GM11168 (cell line): ENCODE measurements at regions not wholly inside any gene's neighbourhood (a gene's known extent, or its start where the extent isn't known, plus 50 kb on each side); places are given as distances from the start of the nearest gene placed in this dataset.
"Not testable (repeated sequence)": the region's sequence is repeated elsewhere in the genome, so short reads cannot be mapped to it uniquely, and the experiment has no call there.

Source experiments
- in situ Hi-C: fragments of 300-500 bp; cut with MboI; formaldehyde crosslinking; loops from one replicate; pipeline ENCODE4 v1.12.0; 2022; ENCODE audit warnings: low sequenced_read_pairs; ENCODE audit not compliant: unreplicated experiment

- in situ Hi-C loops: no loop called here
Measured at GRCh38 chr6:125421836-125422235, 120.1 kb upstream of the HDDC2 start.

- in situ Hi-C loops: no loop called here
Measured at GRCh38 chr6:125423047-125423446, 121.3 kb upstream of the HDDC2 start.

- in situ Hi-C loops: no loop called here
Measured at GRCh38 chr6:125431971-125432370, 130.2 kb upstream of the HDDC2 start.

- in situ Hi-C loops: no loop called here
Measured at GRCh38 chr6:125432963-125433362, 131.2 kb upstream of the HDDC2 start.

- in situ Hi-C loops: no loop called here
Measured at GRCh38 chr6:125434760-125435159, 133.0 kb upstream of the HDDC2 start.

GRCh38 chr6:125439512-125439911 lies 137.7 kb upstream of the HDDC2 start:
- in situ Hi-C loops: no loop called here

- in situ Hi-C loops: no loop called here
Measured at GRCh38 chr6:125444006-125444923, 142.5 kb upstream of the HDDC2 start.

GRCh38 chr6:125445054-125445453 lies 143.3 kb upstream of the HDDC2 start:
- in situ Hi-C loops: no loop called here

- in situ Hi-C loops: no loop called here
Measured at GRCh38 chr6:125446011-125446410, 144.2 kb upstream of the HDDC2 start.

- in situ Hi-C loops: no loop called here
Measured at GRCh38 chr6:125451750-125452149, 150.0 kb upstream of the HDDC2 start.

- in situ Hi-C loops: no loop called here
Measured at GRCh38 chr6:125453516-125453915, 151.7 kb upstream of the HDDC2 start.

GRCh38 chr6:125454351-125454750 lies 152.6 kb upstream of the HDDC2 start:
- in situ Hi-C loops: no loop called here

- in situ Hi-C loops: not testable (repeated sequence)
Measured at GRCh38 chr6:125458493-125458892, 156.7 kb upstream of the HDDC2 start.

GRCh38 chr6:125465332-125465731 lies 163.6 kb upstream of the HDDC2 start:
- in situ Hi-C loops: not testable (repeated sequence)

- in situ Hi-C loops: no loop called here
Measured at GRCh38 chr6:125469915-125470314, 168.1 kb upstream of the HDDC2 start.

- in situ Hi-C loops: no loop called here
Measured at GRCh38 chr6:125471667-125472066, 169.9 kb upstream of the HDDC2 start.

GRCh38 chr6:125474061-125474460 lies 172.3 kb upstream of the HDDC2 start:
- in situ Hi-C loops: no loop called here

- in situ Hi-C loops: no loop called here
Measured at GRCh38 chr6:125477156-125477555, 175.4 kb upstream of the HDDC2 start.

GRCh38 chr6:125477844-125478243 lies 176.1 kb upstream of the HDDC2 start:
- in situ Hi-C loops: no loop called here

GRCh38 chr6:125480146-125480545 lies 178.4 kb upstream of the HDDC2 start:
- in situ Hi-C loops: no loop called here

GRCh38 chr6:125480571-125480970 lies 178.8 kb upstream of the HDDC2 start:
- in situ Hi-C loops: no loop called here

- in situ Hi-C loops: no loop called here
Measured at GRCh38 chr6:125481056-125481455, 179.3 kb upstream of the HDDC2 start.
